Ishikawa (cell line): ENCODE measurements at regions not wholly inside any gene's neighbourhood (a gene's known extent, or its start where the extent isn't known, plus 50 kb on each side); places are given as distances from the start of the nearest gene placed in this dataset.

ENCODE experiments used
- CEBPB ChIP-seq: IDR thresholded peaks from 2 replicates; pipeline ENCODE4 v1.6.1; 2012
- CREB1 ChIP-seq: IDR thresholded peaks from 2 replicates; pipeline ENCODE4 v1.6.1; 2012; ENCODE audit warnings: low read depth
- EGR1 ChIP-seq: IDR thresholded peaks from 2 replicates; pipeline ENCODE4 v1.6.1; 2012
- EP300 ChIP-seq: IDR thresholded peaks from 2 replicates; pipeline ENCODE4 v1.6.1; 2012; ENCODE audit warnings: borderline replicate concordance
- FOXM1 ChIP-seq: IDR thresholded peaks from 2 replicates; pipeline ENCODE4 v1.6.1; 2012; ENCODE audit warnings: low read depth, borderline replicate concordance
- MAX ChIP-seq: IDR thresholded peaks from 2 replicates; pipeline ENCODE4 v1.6.1; 2012
- NFIC ChIP-seq: IDR thresholded peaks from 2 replicates; pipeline ENCODE4 v1.6.1; 2012
- RAD21 ChIP-seq: IDR thresholded peaks from 2 replicates; pipeline ENCODE4 v1.6.1; 2012; ENCODE audit warnings: low read depth
- REST ChIP-seq: IDR thresholded peaks from 2 replicates; pipeline ENCODE4 v1.6.1; 2012; ENCODE audit warnings: low read depth, mild to moderate bottlenecking
- TAF1 ChIP-seq: IDR thresholded peaks from 2 replicates; pipeline ENCODE4 v1.6.1; 2012; ENCODE audit warnings: low read depth, mild to moderate bottlenecking
- TCF12 ChIP-seq: IDR thresholded peaks from 2 replicates; pipeline ENCODE4 v1.6.1; 2012; ENCODE audit warnings: low read depth
- TEAD4 ChIP-seq: IDR thresholded peaks from 2 replicates; pipeline ENCODE4 v1.6.1; 2012
- USF1 ChIP-seq: IDR thresholded peaks from 2 replicates; pipeline ENCODE4 v1.6.1; 2012
- YY1 ChIP-seq: IDR thresholded peaks from 2 replicates; pipeline ENCODE4 v1.6.1; 2012; ENCODE audit warnings: low read depth

GRCh38 chr6:81169166-81169565 lies 583.3 kb downstream of the TENT5A start:
- TF ChIP-seq EP300, result no peak
- TF ChIP-seq REST, result no peak
- no peak for TF ChIP-seq MAX
- TF ChIP-seq TAF1, result no peak
- TF ChIP-seq USF1, result no peak
- no peak for TF ChIP-seq NFIC
- no peak for TF ChIP-seq CEBPB
- no peak for TF ChIP-seq RAD21
- no peak for TF ChIP-seq TEAD4
- no peak for TF ChIP-seq CREB1
- no peak for TF ChIP-seq TCF12
- TF ChIP-seq EGR1, result no peak
- TF ChIP-seq FOXM1, result no peak
- TF ChIP-seq YY1, result no peak
